ENCODE measurements at regions not wholly inside any gene's neighbourhood (a gene's known extent, or its start where the extent isn't known, plus 50 kb on each side); places are given as distances from the start of the nearest gene placed in this dataset.

DNA sequence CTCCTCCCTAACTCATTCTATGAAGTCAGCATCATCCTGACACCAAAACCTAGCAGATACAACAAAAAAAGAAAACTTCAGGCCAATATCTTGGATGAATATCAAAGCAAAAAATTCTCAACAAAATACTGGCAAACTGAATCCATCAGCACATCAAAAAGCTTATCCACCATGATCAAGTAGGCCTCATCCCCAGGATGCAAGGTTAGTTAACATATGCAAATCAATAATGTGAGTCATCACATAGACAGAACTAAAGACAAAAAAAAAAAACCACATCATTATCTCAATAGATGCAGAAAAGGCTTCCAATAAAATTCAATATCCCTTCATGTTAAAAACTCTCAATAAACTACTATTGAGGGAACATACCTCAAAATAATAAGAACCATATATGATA lies 306.8 kb upstream of the TMC3 start:
- Mint-ChIP-seq H3K27me3 (ENCODE audit: low read depth) (no peaks in the 10 kb centered on the region), H3K4me3 (no peak overlapping the region), H3K36me3 (ENCODE audit: low read depth) (peaks cover 36% of the 10 kb centered on the region), H3K4me1 (no peaks in the 10 kb centered on the region), H3K9me3 (peaks cover 26% of the 10 kb centered on the region), H3K27ac (ENCODE audit: unreplicated experiment) (no peak overlapping the region)
- DNase-seq (ENCODE audit: low read depth, low spot score), result no peak
- TF ChIP-seq, protein P1, sequence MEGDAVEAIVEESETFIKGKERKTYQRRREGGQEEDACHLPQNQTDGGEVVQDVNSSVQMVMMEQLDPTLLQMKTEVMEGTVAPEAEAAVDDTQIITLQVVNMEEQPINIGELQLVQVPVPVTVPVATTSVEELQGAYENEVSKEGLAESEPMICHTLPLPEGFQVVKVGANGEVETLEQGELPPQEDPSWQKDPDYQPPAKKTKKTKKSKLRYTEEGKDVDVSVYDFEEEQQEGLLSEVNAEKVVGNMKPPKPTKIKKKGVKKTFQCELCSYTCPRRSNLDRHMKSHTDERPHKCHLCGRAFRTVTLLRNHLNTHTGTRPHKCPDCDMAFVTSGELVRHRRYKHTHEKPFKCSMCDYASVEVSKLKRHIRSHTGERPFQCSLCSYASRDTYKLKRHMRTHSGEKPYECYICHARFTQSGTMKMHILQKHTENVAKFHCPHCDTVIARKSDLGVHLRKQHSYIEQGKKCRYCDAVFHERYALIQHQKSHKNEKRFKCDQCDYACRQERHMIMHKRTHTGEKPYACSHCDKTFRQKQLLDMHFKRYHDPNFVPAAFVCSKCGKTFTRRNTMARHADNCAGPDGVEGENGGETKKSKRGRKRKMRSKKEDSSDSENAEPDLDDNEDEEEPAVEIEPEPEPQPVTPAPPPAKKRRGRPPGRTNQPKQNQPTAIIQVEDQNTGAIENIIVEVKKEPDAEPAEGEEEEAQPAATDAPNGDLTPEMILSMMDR (conservative IDR thresholded peaks at IDR 0.05), result no peak

DNA sequence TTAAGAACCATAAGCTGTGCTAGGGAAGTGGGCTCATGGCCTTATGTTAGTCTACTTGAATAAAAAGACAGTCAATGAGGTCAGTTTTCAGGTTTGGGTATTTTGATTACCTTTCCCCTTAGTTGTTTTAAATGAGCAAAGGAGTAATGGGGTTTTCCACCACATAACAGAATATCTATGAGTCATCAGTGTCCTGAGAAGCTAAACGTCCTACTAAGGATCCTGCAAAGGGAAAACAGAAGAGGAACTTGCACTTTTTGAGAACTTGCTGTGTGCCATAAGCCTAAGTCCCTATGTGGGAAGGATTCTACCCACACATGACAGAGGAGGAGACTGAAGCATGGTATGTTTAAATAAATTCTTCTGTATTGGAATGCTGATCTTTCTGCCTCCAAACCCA lies 292.8 kb upstream of the TMC3 start:
- Mint-ChIP-seq H3K4me1 (no peaks in the 10 kb centered on the region), H3K36me3 (ENCODE audit: low read depth) (no peaks in the 10 kb centered on the region), H3K4me3 (no peak overlapping the region), H3K27ac (ENCODE audit: unreplicated experiment) (no peak overlapping the region), H3K9me3 (no peaks in the 10 kb centered on the region), H3K27me3 (ENCODE audit: low read depth) (no peaks in the 10 kb centered on the region)
- DNase-seq (ENCODE audit: low read depth, low spot score), result no peak
- TF ChIP-seq, protein P1 (conservative IDR thresholded peaks at IDR 0.05), result no peak

DNA sequence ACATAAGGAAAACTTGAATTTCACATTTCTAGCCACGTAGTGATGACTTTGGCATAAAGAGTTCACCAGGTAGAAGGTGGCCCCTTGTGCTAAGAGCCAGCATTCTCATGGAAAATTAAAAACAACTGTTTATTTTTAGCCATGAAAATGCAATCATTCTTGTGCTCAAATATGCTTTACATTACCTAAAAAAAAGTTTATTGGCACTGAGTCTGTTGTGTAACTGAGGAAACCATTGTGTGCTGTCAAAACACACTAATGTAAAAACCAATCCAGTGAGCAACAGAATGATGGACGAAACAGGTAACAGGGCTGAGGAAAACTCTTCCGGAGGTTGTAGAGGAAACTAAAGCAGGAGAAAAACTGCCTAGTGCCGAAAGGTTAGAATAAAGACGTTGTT lies 287.0 kb upstream of the TMC3 start:
- no peak overlapping the region for H3K27ac Mint-ChIP-seq (ENCODE audit: unreplicated experiment)
- peaks cover 3% of the 10 kb centered on the region for H3K36me3 Mint-ChIP-seq (ENCODE audit: low read depth)
- TF ChIP-seq, protein P1 (conservative IDR thresholded peaks at IDR 0.05), result no peak
- H3K4me3 Mint-ChIP-seq, result no peak overlapping the region
- H3K9me3 Mint-ChIP-seq, result peaks cover 4% of the 10 kb centered on the region
- no peaks in the 10 kb centered on the region for H3K4me1 Mint-ChIP-seq
- no peak for DNase-seq (ENCODE audit: low read depth, low spot score)
- no peaks in the 10 kb centered on the region for H3K27me3 Mint-ChIP-seq (ENCODE audit: low read depth)

DNA sequence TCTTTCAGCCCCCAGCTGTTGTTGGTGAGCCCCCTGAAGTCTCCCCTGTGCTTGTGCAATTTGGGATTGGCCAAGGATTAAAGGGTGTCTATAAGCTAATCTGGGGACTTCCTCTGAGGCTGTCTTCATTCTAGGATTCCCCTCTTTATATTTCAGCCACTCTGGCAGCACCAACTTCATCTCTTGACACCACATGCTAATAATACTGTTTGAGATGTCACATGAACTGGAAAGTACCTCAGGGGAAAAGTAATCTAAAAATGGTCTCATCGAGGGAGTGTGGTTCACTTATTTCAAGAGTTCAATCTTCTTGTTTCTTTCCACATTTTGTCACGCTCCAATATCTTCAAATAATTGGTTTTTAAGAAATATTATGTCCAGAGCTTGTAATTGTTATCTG lies 279.2 kb upstream of the TMC3 start:
- Mint-ChIP-seq H3K27me3 (ENCODE audit: low read depth) (no peaks in the 10 kb centered on the region), H3K9me3 (peaks cover 4% of the 10 kb centered on the region), H3K4me1 (no peaks in the 10 kb centered on the region), H3K36me3 (ENCODE audit: low read depth) (peaks cover 6% of the 10 kb centered on the region), H3K27ac (ENCODE audit: unreplicated experiment) (no peak overlapping the region), H3K4me3 (no peak overlapping the region)
- DNase-seq (ENCODE audit: low read depth, low spot score), result no peak
- TF ChIP-seq, protein P1 (conservative IDR thresholded peaks at IDR 0.05), result no peak

DNA sequence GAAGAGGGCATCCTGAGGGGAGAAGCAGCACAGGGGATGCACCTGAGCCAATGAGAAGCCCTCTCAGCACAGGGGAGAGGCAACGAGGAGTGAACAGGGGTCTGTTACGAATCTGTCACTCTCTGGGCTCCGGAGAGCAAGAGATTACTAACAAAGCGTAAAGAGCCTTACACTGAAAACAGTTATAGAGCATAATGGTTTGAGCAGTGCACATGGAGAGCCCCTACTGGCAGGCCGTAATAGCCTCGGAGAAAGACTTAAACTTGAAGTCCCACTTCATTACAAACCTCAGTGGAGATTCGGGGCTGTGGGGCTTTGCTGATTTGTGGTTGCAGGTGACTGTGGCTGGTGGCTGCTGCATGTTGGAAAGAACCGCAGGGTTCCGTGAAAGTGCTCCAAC lies 271.5 kb upstream of the TMC3 start:
- Mint-ChIP-seq H3K36me3 (ENCODE audit: low read depth) (peaks cover 15% of the 10 kb centered on the region), H3K9me3 (no peaks in the 10 kb centered on the region), H3K4me1 (no peaks in the 10 kb centered on the region), H3K27ac (ENCODE audit: unreplicated experiment) (no peak overlapping the region), H3K4me3 (no peak overlapping the region), H3K27me3 (ENCODE audit: low read depth) (no peaks in the 10 kb centered on the region)
- DNase-seq (ENCODE audit: low read depth, low spot score), result no peak
- TF ChIP-seq, protein P1 (conservative IDR thresholded peaks at IDR 0.05), result no peak

DNA sequence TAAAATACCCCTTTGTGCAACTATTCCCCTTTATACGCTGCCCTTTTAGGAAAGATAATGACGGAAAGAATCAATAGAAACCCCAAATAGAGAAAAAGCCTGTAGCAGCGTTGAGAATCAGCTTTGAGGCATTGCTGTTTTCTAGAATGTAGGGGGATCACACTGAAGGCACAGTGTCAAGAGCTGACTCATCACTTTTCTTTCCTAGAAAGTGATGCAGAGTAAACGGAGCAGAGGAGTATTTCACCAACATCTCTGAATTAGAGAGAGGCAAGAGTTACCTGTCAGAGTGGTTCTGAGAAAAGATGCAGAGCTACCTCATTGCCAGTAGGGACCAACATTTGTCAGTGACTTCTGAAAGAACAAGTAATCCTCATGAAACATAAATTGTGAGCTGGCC lies 269.8 kb upstream of the TMC3 start:
- H3K27ac Mint-ChIP-seq (ENCODE audit: unreplicated experiment), result no peak overlapping the region
- H3K4me3 Mint-ChIP-seq, result no peak overlapping the region
- H3K36me3 Mint-ChIP-seq (ENCODE audit: low read depth), result peaks cover 23% of the 10 kb centered on the region
- peaks cover 3% of the 10 kb centered on the region for H3K9me3 Mint-ChIP-seq
- no peaks in the 10 kb centered on the region for H3K4me1 Mint-ChIP-seq
- no peak for DNase-seq (ENCODE audit: low read depth, low spot score)
- no peaks in the 10 kb centered on the region for H3K27me3 Mint-ChIP-seq (ENCODE audit: low read depth)
- TF ChIP-seq, protein P1 (conservative IDR thresholded peaks at IDR 0.05), result no peak

All from neural crest cell (in vitro differentiated cells).